HG03457 (cell line): ENCODE measurements at regions not wholly inside any gene's neighbourhood (a gene's known extent, or its start where the extent isn't known, plus 50 kb on each side); places are given as distances from the start of the nearest gene placed in this dataset.
A peak's percentile ranks its signal among the peaks of the same experiment; 100 is the strongest.
"Not testable (repeated sequence)": the region's sequence is repeated elsewhere in the genome, so short reads cannot be mapped to it uniquely, and the experiment has no call there.

ENCODE experiments used
- ATAC-seq: cut with Tn5 transposase; IDR thresholded peaks from one replicate; pipeline ENCODE4 v1.9.1; 2021; ENCODE audit warnings: moderate number of reproducible peaks; ENCODE audit not compliant: unreplicated experiment

- peak; percentile 75 for ATAC-seq
These were observed 117.5 kb upstream of the HGF start for GRCh38 chr7:81887098-81888090.

GRCh38 chr7:81886211-81886764 is 116.4 kb upstream of the HGF start:
- no peak for ATAC-seq

- no peak for ATAC-seq
These were observed 115.0 kb upstream of the HGF start for GRCh38 chr7:81884817-81885216.

GRCh38 chr7:81883801-81884393 is 114.0 kb upstream of the HGF start:
- no peak for ATAC-seq

GRCh38 chr7:81882086-81882485 is 112.2 kb upstream of the HGF start:
- ATAC-seq: no peak

- no peak for ATAC-seq
These were observed 108.0 kb upstream of the HGF start for GRCh38 chr7:81877890-81878289.

- ATAC-seq: no peak
These were observed 103.7 kb upstream of the HGF start for GRCh38 chr7:81873559-81873958.

- ATAC-seq: no peak
These were observed 101.9 kb upstream of the HGF start for GRCh38 chr7:81871606-81872265.

GRCh38 chr7:81870608-81871007 is 100.8 kb upstream of the HGF start:
- no peak for ATAC-seq

GRCh38 chr7:81869670-81870069 is 99.8 kb upstream of the HGF start:
- no peak for ATAC-seq

- ATAC-seq: no peak
These were observed 95.9 kb upstream of the HGF start for GRCh38 chr7:81865754-81866153.

GRCh38 chr7:81859433-81859832 is 89.6 kb upstream of the HGF start:
- no peak for ATAC-seq

- not testable (repeated sequence) for ATAC-seq
These were observed 89.0 kb upstream of the HGF start for GRCh38 chr7:81858820-81859219.

- no peak for ATAC-seq
These were observed 87.5 kb upstream of the HGF start for GRCh38 chr7:81857385-81857784.

GRCh38 chr7:81854518-81854917 is 84.7 kb upstream of the HGF start:
- no peak for ATAC-seq

GRCh38 chr7:81852701-81853100 is 82.9 kb upstream of the HGF start:
- no peak for ATAC-seq

- no peak for ATAC-seq
These were observed 81.6 kb upstream of the HGF start for GRCh38 chr7:81851413-81851812.

- ATAC-seq: no peak
These were observed 76.6 kb upstream of the HGF start for GRCh38 chr7:81846398-81846797.

GRCh38 chr7:81845744-81846241 is 75.9 kb upstream of the HGF start:
- no peak for ATAC-seq

- ATAC-seq: not testable (repeated sequence)
These were observed 73.8 kb upstream of the HGF start for GRCh38 chr7:81843657-81844056.

- ATAC-seq: no peak
These were observed 72.5 kb upstream of the HGF start for GRCh38 chr7:81842361-81842760.
